ENCODE measurements at regions not wholly inside any gene's neighbourhood (a gene's known extent, or its start where the extent isn't known, plus 50 kb on each side); places are given as distances from the start of the nearest gene placed in this dataset.

GRCh38 chr5:74360535-74361210, 279.9 kb downstream of the ENC1 start:
- no TSS peak for BruUV-seq (replicated peaks)
- POLR2A ChIA-PET (ENCODE audit: low non-redundant PET) = no interaction called here
- intact Hi-C loops (cut with micrococcal nuclease; ENCODE audit: unreplicated experiment) = no loop called here
- Histone ChIP-seq H3K36me3 (ENCODE audit: insufficient read depth, low read length, poor library complexity, severe bottlenecking) (no peaks in the 10 kb centered on the region), H3K9me3 (ENCODE audit: low read depth, low read length, poor library complexity, severe bottlenecking) (no peaks in the 10 kb centered on the region), H3K27ac (ENCODE audit: low read depth, low read length, poor library complexity, severe bottlenecking) (no peak overlapping the region), H3K4me1 (ENCODE audit: insufficient read depth, low read length, poor library complexity, severe bottlenecking) (no peaks in the 10 kb centered on the region), H3K4me3 (ENCODE audit: low read depth, low read length, poor library complexity, severe bottlenecking) (no peak overlapping the region), H3K27me3 (replicated peaks; ENCODE audit: insufficient read depth, low read depth, low read length, poor library complexity) (no peaks in the 10 kb centered on the region)
- DNase-seq (ENCODE audit: low spot score) = peak; percentile 16
- CTCF ChIA-PET = no interaction called here
- TF ChIP-seq EZH2 (IDR thresholded peaks at IDR 0.05; ENCODE audit: borderline replicate concordance, low read depth, low read length, poor library complexity, severe bottlenecking) (no peak), CTCF (conservative IDR thresholded peaks at IDR 0.05; ENCODE audit: low read depth, low read length) (no peak)

- H3K4me1 ChIP-seq (ENCODE audit: insufficient read depth, low read length, poor library complexity, severe bottlenecking) = no peaks in the 10 kb centered on the region
- ChIA-PET CTCF (no interaction called here), POLR2A (ENCODE audit: low non-redundant PET) (no interaction called here)
- no peak for DNase-seq (ENCODE audit: low spot score)
- H3K27ac ChIP-seq (ENCODE audit: low read depth, low read length, poor library complexity, severe bottlenecking) = no peak overlapping the region
- H3K36me3 ChIP-seq (ENCODE audit: insufficient read depth, low read length, poor library complexity, severe bottlenecking) = no peaks in the 10 kb centered on the region
- intact Hi-C loops (cut with micrococcal nuclease; ENCODE audit: unreplicated experiment) = no loop called here
- TF ChIP-seq EZH2 (IDR thresholded peaks at IDR 0.05; ENCODE audit: borderline replicate concordance, low read depth, low read length, poor library complexity, severe bottlenecking) = no peak
- no peak for TF ChIP-seq CTCF (conservative IDR thresholded peaks at IDR 0.05; ENCODE audit: low read depth, low read length)
- no peak overlapping the region for H3K4me3 ChIP-seq (ENCODE audit: low read depth, low read length, poor library complexity, severe bottlenecking)
- BruUV-seq (replicated peaks) = no TSS peak
- H3K9me3 ChIP-seq (ENCODE audit: low read depth, low read length, poor library complexity, severe bottlenecking) = no peaks in the 10 kb centered on the region
- no peaks in the 10 kb centered on the region for H3K27me3 ChIP-seq (replicated peaks; ENCODE audit: insufficient read depth, low read depth, low read length, poor library complexity)
These were observed 282.7 kb downstream of the ENC1 start for GRCh38 chr5:74357827-74358226.

DNA sequence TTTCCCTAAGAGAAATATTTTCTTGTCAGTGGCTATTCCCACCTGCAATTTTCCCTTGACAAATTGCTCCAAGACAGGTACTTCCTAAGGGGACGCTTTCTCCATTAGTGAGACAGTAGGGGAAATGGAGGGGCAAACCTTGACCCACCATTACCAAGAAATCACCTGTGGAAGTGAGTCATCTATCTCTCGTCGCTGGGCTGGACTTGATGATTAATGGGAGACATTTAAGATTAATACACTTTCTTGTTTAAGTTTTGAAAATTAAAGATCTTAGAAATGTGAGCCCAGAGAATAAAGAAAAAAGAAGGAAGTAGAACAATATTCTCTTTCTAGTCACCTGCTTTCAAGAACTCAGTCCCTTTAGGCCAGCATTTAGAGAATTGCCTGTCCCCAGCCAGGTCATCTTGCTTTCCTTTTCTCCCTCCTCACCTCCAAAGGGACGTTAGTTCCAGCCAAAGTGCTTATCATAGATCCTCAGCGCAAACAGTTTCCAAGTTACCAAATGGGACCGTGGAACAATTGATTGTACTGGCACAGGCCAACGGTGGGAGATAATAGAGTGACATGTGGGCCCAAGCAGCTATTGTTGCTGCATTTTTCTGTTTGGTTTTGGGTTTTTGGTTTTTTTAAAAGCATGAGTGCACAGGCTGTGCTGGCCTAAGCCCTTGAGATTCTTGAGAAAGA, 284.4 kb downstream of the ENC1 start:
- BruUV-seq (replicated peaks) = no TSS peak
- H3K27ac ChIP-seq (ENCODE audit: low read depth, low read length, poor library complexity, severe bottlenecking) = no peak overlapping the region
- TF ChIP-seq CTCF (conservative IDR thresholded peaks at IDR 0.05; ENCODE audit: low read depth, low read length) = no peak
- H3K36me3 ChIP-seq (ENCODE audit: insufficient read depth, low read length, poor library complexity, severe bottlenecking) = no peaks in the 10 kb centered on the region
- no peak overlapping the region for H3K4me3 ChIP-seq (ENCODE audit: low read depth, low read length, poor library complexity, severe bottlenecking)
- intact Hi-C loops (cut with micrococcal nuclease; ENCODE audit: unreplicated experiment) = no loop called here
- DNase-seq (ENCODE audit: low spot score) = no peak
- H3K27me3 ChIP-seq (replicated peaks; ENCODE audit: insufficient read depth, low read depth, low read length, poor library complexity) = no peaks in the 10 kb centered on the region
- no peaks in the 10 kb centered on the region for H3K4me1 ChIP-seq (ENCODE audit: insufficient read depth, low read length, poor library complexity, severe bottlenecking)
- ChIA-PET POLR2A (ENCODE audit: low non-redundant PET) (no interaction called here), CTCF (no interaction called here)
- H3K9me3 ChIP-seq (ENCODE audit: low read depth, low read length, poor library complexity, severe bottlenecking) = no peaks in the 10 kb centered on the region
